ENCODE measurements at regions not wholly inside any gene's neighbourhood (a gene's known extent, or its start where the extent isn't known, plus 50 kb on each side); places are given as distances from the start of the nearest gene placed in this dataset.

- DNase-seq (ENCODE audit: low spot score): no peak
- Histone ChIP-seq H3K4me1 (ENCODE audit: insufficient read depth) (peaks cover 7% of the 10 kb centered on the region; the same call in 1 of the 2 replicates), H3K79me2 (replicated peaks; ENCODE audit: insufficient read depth) (no peaks in the 10 kb centered on the region), H3K27ac (ENCODE audit: low read depth) (no peak overlapping the region), H3F3A (replicated peaks; ENCODE audit: low read depth) (0 out of 2 replicates have a peak, but pooled peaks cover 3% of the 10 kb centered on the region), H3K36me3 (ENCODE audit: insufficient read depth) (no peaks in the 10 kb centered on the region), H3K4me3 (no peak overlapping the region), H3K4me2 (no peak overlapping the region), H4K20me1 (replicated peaks; ENCODE audit: insufficient read depth) (no peaks in the 10 kb centered on the region), H2AFZ (no peak overlapping the region), H3K9me2 (ENCODE audit: insufficient read depth) (peaks cover 18% of the 10 kb centered on the region; the same call in 1 of the 2 replicates), H3K27me3 (ENCODE audit: insufficient read depth) (no peaks in the 10 kb centered on the region)
- Mint-ChIP-seq H3K4me1 (peaks cover 18% of the 10 kb centered on the region), H3K27me3 (ENCODE audit: insufficient read depth, low read depth, poor library complexity) (peaks cover 11% of the 10 kb centered on the region), H3K9me3 (no peaks in the 10 kb centered on the region), H3K27ac (no peak overlapping the region), H3K36me3 (ENCODE audit: low read depth) (no peaks in the 10 kb centered on the region), H3K4me3 (no peak overlapping the region)
- ATAC-seq: no peak
- TF ChIP-seq STAT1 (IDR thresholded peaks at IDR 0.05; ENCODE audit: unreplicated experiment): no peak
- TF ChIP-seq ZNF331 (CRISPR knock-in tag; IDR thresholded peaks at IDR 0.05; ENCODE audit: low read depth): no peak
- no peak for TF ChIP-seq ETS1 (IDR thresholded peaks at IDR 0.05)
- no peak for TF ChIP-seq CREB1 (CRISPR knock-in tag; IDR thresholded peaks at IDR 0.05; ENCODE audit: low read depth)
- no peak for TF ChIP-seq CTCF (conservative IDR thresholded peaks at IDR 0.05; ENCODE audit: low read depth in 2 of 2)
- TF ChIP-seq EZH2phosphoT487 (IDR thresholded peaks at IDR 0.05; ENCODE audit: unreplicated experiment): no peak
- no peak for TF ChIP-seq POLR2AphosphoS5 (IDR thresholded peaks at IDR 0.05; ENCODE audit: low read depth)
- no peak for TF ChIP-seq ZNF114 (CRISPR knock-in tag; IDR thresholded peaks at IDR 0.05)
- no peak for TF ChIP-seq REST (IDR thresholded peaks at IDR 0.05; ENCODE audit: unreplicated experiment)
- no peak for TF ChIP-seq JUNB (IDR thresholded peaks at IDR 0.05; ENCODE audit: unreplicated experiment)
- no peak for TF ChIP-seq ZNF462 (CRISPR knock-in tag; IDR thresholded peaks at IDR 0.05)
- no peak for TF ChIP-seq NANOG (IDR thresholded peaks at IDR 0.05; ENCODE audit: borderline replicate concordance)
- TF ChIP-seq EZH2 (IDR thresholded peaks at IDR 0.05; ENCODE audit: low read depth, unreplicated experiment): no peak
Observed at GRCh38 chr2:831622-832021, 119.0 kb upstream of the SNTG2 start.

All from GM23338 (cell line).